ENCODE measurements at regions not wholly inside any gene's neighbourhood (a gene's known extent, or its start where the extent isn't known, plus 50 kb on each side); places are given as distances from the start of the nearest gene placed in this dataset.

DNA sequence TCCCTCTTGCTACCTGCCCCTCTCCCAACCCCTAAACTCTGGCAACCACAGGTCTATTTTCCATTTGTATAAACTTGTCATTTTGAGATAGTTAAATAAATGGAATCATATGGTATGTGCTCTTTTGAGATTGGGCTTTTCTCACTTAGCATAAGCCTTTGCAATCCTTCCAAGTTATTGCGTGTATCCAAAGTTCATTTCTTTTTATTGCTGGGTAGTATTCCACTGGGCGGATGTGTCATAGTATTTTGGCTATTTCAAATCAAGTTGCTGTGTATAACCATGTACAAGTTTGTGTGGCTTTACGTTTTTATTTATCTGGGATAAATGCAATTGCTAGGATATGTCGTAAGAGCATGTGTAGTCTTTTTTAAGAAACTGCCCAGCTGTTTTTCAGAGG lies 55.5 kb upstream of the CUL3 start:
- TF ChIP-seq, protein P1, sequence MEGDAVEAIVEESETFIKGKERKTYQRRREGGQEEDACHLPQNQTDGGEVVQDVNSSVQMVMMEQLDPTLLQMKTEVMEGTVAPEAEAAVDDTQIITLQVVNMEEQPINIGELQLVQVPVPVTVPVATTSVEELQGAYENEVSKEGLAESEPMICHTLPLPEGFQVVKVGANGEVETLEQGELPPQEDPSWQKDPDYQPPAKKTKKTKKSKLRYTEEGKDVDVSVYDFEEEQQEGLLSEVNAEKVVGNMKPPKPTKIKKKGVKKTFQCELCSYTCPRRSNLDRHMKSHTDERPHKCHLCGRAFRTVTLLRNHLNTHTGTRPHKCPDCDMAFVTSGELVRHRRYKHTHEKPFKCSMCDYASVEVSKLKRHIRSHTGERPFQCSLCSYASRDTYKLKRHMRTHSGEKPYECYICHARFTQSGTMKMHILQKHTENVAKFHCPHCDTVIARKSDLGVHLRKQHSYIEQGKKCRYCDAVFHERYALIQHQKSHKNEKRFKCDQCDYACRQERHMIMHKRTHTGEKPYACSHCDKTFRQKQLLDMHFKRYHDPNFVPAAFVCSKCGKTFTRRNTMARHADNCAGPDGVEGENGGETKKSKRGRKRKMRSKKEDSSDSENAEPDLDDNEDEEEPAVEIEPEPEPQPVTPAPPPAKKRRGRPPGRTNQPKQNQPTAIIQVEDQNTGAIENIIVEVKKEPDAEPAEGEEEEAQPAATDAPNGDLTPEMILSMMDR (IDR thresholded peaks at IDR 0.05): no peak
- intact Hi-C loops (cut with DNase I): loop anchor here in 4 of 10 donors (10.0 kb wide), 2 partner anchors 134 to 186 kb away; no protein-coding TSS in a partner anchor

GRCh38 chr2:224638301-224638823 lies 53.2 kb upstream of the CUL3 start:
- H3K27ac ChIP-seq: no peak overlapping the region
- no peaks in the 10 kb centered on the region for H3K9me3 ChIP-seq
- TF ChIP-seq, protein P1 (IDR thresholded peaks at IDR 0.05): no peak
- ATAC-seq (no peak), DNase-seq (no peak)
- no peak overlapping the region for H3K4me3 ChIP-seq
- H3K4me1 ChIP-seq: no peaks in the 10 kb centered on the region
- no peaks in the 10 kb centered on the region for H3K36me3 ChIP-seq
- H3K27me3 ChIP-seq: peaks cover 0 to 8% (median under 1%) of the 10 kb centered on the region in 7 donors
- intact Hi-C loops (cut with DNase I): loop anchor here in 1 of 10 donors (10.0 kb wide), 1 partner anchor 664 kb away; no protein-coding TSS in a partner anchor
- WGBS, 2 donors: 63 to 70% methylated on average over 8 of the region's 8 CpGs

More for the DNA sequence above, 55.5 kb upstream of the CUL3 start:
- ATAC-seq (no peak), DNase-seq (no peak)
- WGBS, 2 donors: 85 to 87% methylated on average over 4 of the region's 4 CpGs
- no peaks in the 10 kb centered on the region for H3K36me3 ChIP-seq
- no peaks in the 10 kb centered on the region for H3K4me1 ChIP-seq
- no peaks in the 10 kb centered on the region for H3K9me3 ChIP-seq
- no peak overlapping the region for H3K27ac ChIP-seq
- no peak overlapping the region for H3K4me3 ChIP-seq
- H3K27me3 ChIP-seq: peaks cover 0 to 8% (median 5%) of the 10 kb centered on the region in 7 donors

All from heart right ventricle (tissue), 16 donors.